ENCODE measurements at regions not wholly inside any gene's neighbourhood (a gene's known extent, or its start where the extent isn't known, plus 50 kb on each side); places are given as distances from the start of the nearest gene placed in this dataset.

GRCh38 chr1:119266386-119266785 is 102.2 kb upstream of the HAO2 start:
- TF ChIP-seq CTCF (IDR thresholded peaks at IDR 0.05): no peak
- TF ChIP-seq POLR2A (IDR thresholded peaks at IDR 0.05): no peak
